ENCODE measurements at regions not wholly inside any gene's neighbourhood (a gene's known extent, or its start where the extent isn't known, plus 50 kb on each side); places are given as distances from the start of the nearest gene placed in this dataset.
"Not testable (repeated sequence)": the region's sequence is repeated elsewhere in the genome, so short reads cannot be mapped to it uniquely, and the experiment has no call there.

DNA sequence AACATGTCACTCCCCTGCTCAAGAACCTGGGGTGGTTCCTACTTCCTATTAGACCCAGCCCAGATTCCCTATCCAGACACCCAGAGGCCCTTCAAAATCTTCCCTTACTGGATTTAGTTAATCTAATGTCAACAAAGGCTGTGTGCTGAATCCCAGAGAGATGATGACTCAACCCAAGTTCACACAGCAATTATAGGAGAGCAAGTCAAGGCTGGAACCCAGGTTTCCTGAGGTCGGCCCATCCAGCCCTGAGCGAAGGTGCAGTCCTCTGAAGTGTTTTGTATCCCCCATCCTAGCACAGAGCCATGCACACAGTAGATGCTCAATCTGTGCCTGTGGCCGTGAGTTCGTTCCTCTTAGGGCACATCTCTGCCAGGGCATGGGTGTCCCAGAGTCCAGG, 452.1 kb downstream of the GOLGA6L6 start:
- TF ChIP-seq, protein P1, sequence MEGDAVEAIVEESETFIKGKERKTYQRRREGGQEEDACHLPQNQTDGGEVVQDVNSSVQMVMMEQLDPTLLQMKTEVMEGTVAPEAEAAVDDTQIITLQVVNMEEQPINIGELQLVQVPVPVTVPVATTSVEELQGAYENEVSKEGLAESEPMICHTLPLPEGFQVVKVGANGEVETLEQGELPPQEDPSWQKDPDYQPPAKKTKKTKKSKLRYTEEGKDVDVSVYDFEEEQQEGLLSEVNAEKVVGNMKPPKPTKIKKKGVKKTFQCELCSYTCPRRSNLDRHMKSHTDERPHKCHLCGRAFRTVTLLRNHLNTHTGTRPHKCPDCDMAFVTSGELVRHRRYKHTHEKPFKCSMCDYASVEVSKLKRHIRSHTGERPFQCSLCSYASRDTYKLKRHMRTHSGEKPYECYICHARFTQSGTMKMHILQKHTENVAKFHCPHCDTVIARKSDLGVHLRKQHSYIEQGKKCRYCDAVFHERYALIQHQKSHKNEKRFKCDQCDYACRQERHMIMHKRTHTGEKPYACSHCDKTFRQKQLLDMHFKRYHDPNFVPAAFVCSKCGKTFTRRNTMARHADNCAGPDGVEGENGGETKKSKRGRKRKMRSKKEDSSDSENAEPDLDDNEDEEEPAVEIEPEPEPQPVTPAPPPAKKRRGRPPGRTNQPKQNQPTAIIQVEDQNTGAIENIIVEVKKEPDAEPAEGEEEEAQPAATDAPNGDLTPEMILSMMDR (IDR thresholded peaks at IDR 0.05) = not testable (repeated sequence)
- TF ChIP-seq POLR2A (IDR thresholded peaks at IDR 0.05) = not testable (repeated sequence)
